ENCODE measurements at regions not wholly inside any gene's neighbourhood (a gene's known extent, or its start where the extent isn't known, plus 50 kb on each side); places are given as distances from the start of the nearest gene placed in this dataset.

DNA sequence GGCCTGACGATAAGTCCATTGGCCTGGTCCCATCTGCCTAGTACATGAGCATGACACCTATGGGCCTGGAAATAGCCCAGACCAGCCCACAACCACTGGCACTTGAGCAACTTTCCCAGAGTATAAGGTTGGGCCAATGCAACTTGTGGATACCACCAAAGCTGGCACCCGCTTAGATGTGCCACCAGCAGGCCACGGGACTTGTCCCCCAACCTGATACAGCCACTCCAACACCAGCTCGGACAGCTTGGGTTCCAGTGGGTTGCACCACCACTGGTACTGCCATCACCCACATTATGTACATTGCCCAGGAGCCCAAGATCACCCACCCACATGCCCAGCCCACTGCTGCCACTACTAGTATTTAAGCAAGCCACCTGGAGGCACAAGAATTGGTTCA lies 381.2 kb downstream of the GBE1 start:
- Histone ChIP-seq H3K4me1 (no peaks in the 10 kb centered on the region), H3K4me3 (no peak overlapping the region), H3K27ac (no peak overlapping the region), H3K27me3 (no peaks in the 10 kb centered on the region), H3K36me3 (replicated peaks in 1 of 2; ENCODE audit: insufficient read depth in 1 of 2, low read depth in 2 of 2) (no peaks in the 10 kb centered on the region), H3K9me3 (no peaks in the 10 kb centered on the region)
- TF ChIP-seq, protein P1, sequence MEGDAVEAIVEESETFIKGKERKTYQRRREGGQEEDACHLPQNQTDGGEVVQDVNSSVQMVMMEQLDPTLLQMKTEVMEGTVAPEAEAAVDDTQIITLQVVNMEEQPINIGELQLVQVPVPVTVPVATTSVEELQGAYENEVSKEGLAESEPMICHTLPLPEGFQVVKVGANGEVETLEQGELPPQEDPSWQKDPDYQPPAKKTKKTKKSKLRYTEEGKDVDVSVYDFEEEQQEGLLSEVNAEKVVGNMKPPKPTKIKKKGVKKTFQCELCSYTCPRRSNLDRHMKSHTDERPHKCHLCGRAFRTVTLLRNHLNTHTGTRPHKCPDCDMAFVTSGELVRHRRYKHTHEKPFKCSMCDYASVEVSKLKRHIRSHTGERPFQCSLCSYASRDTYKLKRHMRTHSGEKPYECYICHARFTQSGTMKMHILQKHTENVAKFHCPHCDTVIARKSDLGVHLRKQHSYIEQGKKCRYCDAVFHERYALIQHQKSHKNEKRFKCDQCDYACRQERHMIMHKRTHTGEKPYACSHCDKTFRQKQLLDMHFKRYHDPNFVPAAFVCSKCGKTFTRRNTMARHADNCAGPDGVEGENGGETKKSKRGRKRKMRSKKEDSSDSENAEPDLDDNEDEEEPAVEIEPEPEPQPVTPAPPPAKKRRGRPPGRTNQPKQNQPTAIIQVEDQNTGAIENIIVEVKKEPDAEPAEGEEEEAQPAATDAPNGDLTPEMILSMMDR (IDR thresholded peaks at IDR 0.05): no peak
- no peak for TF ChIP-seq POLR2A (IDR thresholded peaks at IDR 0.05)
- intact Hi-C loops (cut with DNase I): no loop called here
- WGBS, 2 donors: 64 to 95% methylated on average over 4 of the region's 4 CpGs
- ATAC-seq (no peak), DNase-seq (no peak)

DNA sequence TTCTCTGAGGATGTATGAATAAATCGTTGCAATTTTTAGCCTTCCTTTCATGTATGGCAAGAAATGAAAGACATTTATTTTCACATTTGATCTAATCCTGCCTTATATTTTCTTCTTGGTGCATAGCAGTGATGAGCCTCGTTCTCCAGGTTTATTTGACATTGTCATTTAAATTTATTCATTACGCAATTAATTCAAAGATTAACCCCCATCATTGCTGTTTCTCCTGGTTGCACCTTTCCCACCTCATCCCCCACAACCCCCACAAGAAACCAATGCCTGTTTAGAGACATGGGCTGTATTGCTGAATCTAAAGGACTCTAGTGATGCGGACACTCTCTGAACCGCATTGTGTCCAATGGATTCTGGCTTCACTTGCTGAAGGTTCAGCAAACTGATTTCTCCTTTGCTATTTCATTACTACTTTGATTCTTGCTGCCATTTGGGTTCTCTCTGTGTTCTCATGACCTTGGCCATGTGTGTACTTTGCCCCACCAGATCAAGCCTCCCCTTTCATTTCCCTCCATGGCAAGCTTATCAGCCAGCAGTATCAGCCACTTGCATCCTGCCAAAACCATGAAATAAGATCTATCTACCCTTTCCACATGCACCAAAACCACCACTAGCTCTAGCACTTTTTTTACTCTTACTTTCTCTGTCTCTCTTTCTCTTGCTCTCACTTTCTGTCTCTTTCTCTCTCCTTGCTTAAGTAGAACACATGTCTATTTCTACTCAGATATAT lies 382.7 kb downstream of the GBE1 start:
- Histone ChIP-seq H3K27ac (no peak overlapping the region), H3K27me3 (no peaks in the 10 kb centered on the region), H3K4me1 (no peaks in the 10 kb centered on the region), H3K4me3 (no peak overlapping the region), H3K36me3 (replicated peaks in 1 of 2; ENCODE audit: insufficient read depth in 1 of 2, low read depth in 2 of 2) (no peaks in the 10 kb centered on the region), H3K9me3 (no peaks in the 10 kb centered on the region)
- TF ChIP-seq POLR2A (IDR thresholded peaks at IDR 0.05): no peak
- TF ChIP-seq, protein P1 (IDR thresholded peaks at IDR 0.05): no peak
- no peak for ATAC-seq
- intact Hi-C loops (cut with DNase I): no loop called here
- no peak for DNase-seq
- 71 to 72% methylated on average over 5 of the region's 5 CpGs for WGBS, 2 donors

DNA sequence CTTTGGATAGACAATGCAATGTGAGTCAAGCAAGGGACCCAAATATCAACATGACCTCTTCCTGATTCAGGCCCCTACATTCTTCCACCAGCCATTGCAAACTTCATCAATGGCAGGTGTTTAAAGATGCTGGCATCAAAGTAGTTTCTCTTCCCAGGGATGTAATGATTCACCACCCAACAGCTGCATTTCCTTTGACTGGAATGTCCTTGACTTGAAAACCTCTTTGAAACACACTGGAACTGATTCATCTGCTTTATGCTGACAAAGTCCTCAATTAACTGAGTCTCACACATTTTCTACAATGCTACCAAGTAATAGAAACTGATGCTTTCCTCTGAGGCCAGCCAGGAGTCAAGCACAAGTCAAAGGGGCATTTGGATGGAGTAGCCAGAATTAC lies 385.5 kb downstream of the GBE1 start:
- no peak for DNase-seq
- H3K36me3 ChIP-seq (replicated peaks in 1 of 2; ENCODE audit: insufficient read depth in 1 of 2, low read depth in 2 of 2): no peaks in the 10 kb centered on the region
- H3K9me3 ChIP-seq: no peaks in the 10 kb centered on the region
- no peak for TF ChIP-seq POLR2A (IDR thresholded peaks at IDR 0.05)
- TF ChIP-seq, protein P1 (IDR thresholded peaks at IDR 0.05): no peak
- no peak overlapping the region for H3K4me3 ChIP-seq
- H3K27ac ChIP-seq: no peak overlapping the region
- ATAC-seq: no peak
- intact Hi-C loops (cut with DNase I): no loop called here
- no peaks in the 10 kb centered on the region for H3K27me3 ChIP-seq
- H3K4me1 ChIP-seq: no peaks in the 10 kb centered on the region

DNA sequence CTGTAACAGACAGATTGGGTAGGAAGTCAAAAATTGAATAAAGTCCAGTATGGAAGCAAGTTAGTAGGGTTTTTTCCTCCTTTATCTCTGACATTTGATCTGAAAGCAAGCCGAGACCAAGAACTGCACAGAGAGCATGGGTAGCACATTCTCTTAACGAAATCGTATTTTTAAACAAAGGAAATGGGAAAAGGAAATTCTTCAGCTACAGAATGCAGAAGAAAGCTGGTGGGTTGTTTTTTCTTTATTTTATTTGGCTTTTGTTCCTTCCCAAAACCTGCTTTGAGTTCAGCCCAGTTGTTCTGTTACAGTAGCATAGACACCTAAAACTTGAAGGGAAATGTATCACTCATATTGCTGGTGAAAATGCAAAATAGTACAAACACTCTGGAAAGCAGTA lies 397.0 kb downstream of the GBE1 start:
- TF ChIP-seq, protein P1 (IDR thresholded peaks at IDR 0.05): no peak
- TF ChIP-seq POLR2A (IDR thresholded peaks at IDR 0.05): no peak
- WGBS, 2 donors: 29 to 50% methylated on average over 3 of the region's 3 CpGs
- intact Hi-C loops (cut with DNase I): no loop called here
- Histone ChIP-seq H3K4me1 (no peaks in the 10 kb centered on the region), H3K4me3 (no peak overlapping the region), H3K27ac (no peak overlapping the region), H3K27me3 (no peaks in the 10 kb centered on the region), H3K36me3 (replicated peaks in 1 of 2; ENCODE audit: insufficient read depth in 1 of 2, low read depth in 2 of 2) (no peaks in the 10 kb centered on the region), H3K9me3 (no peaks in the 10 kb centered on the region)
- no peak for DNase-seq
- ATAC-seq: no peak

DNA sequence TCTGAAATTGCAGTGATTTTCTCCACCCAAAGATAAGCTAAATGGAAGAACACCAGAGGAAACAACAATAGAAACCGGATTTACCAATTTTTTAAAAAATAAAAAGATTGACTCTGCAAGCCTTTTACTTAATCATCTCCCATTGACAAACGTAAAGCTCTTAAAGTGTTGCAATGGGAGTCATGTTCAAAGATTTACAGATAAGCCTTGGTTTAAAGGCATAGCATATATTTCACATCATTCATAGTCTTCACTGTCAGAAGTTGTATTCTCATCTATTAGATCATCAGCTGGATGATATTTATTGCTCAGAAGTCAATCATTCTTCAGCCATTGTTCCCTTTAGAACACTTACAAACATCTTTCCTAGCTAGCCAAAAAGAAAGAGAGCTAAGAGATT lies 397.6 kb downstream of the GBE1 start:
- WGBS, 2 donors: 27 to 37% methylated on average over 2 of the region's 2 CpGs

More for the DNA sequence above, 397.6 kb downstream of the GBE1 start:
- ATAC-seq (no peak), DNase-seq (no peak)
- H3K36me3 ChIP-seq (replicated peaks in 1 of 2; ENCODE audit: insufficient read depth in 1 of 2, low read depth in 2 of 2): no peaks in the 10 kb centered on the region
- H3K27ac ChIP-seq: no peak overlapping the region
- no peak overlapping the region for H3K4me3 ChIP-seq
- H3K9me3 ChIP-seq: no peaks in the 10 kb centered on the region
- intact Hi-C loops (cut with DNase I): no loop called here
- no peaks in the 10 kb centered on the region for H3K4me1 ChIP-seq
- TF ChIP-seq POLR2A (IDR thresholded peaks at IDR 0.05): no peak
- TF ChIP-seq, protein P1 (IDR thresholded peaks at IDR 0.05): no peak
- no peaks in the 10 kb centered on the region for H3K27me3 ChIP-seq
